Nephron (organoid): ENCODE measurements at regions not wholly inside any gene's neighbourhood (a gene's known extent, or its start where the extent isn't known, plus 50 kb on each side); places are given as distances from the start of the nearest gene placed in this dataset.

Experiments
- H3K27ac Mint-ChIP-seq, 3 experiments: 2 replicates each; pipeline ENCODE4 v1.8.0; 2020; ENCODE audit warnings: mixed read lengths in 3 of 3, mild to moderate bottlenecking in 2 of 3, moderate library complexity in 1 of 3
- H3K27me3 Mint-ChIP-seq: 2 replicates; pipeline ENCODE4 v1.8.0; 2021; ENCODE audit warnings: low read depth, mild to moderate bottlenecking, moderate library complexity, mixed read lengths
- H3K36me3 Mint-ChIP-seq: 2 replicates; pipeline ENCODE4 v1.8.0; 2020; ENCODE audit warnings: low read depth, mixed read lengths
- H3K4me1 Mint-ChIP-seq: 2 replicates; pipeline ENCODE4 v1.8.0; 2020; ENCODE audit warnings: mixed read lengths
- H3K4me3 Mint-ChIP-seq, 3 experiments: 2 replicates each; pipeline ENCODE4 v1.8.0; 2020; ENCODE audit warnings: mild to moderate bottlenecking in 3 of 3, mixed read lengths in 3 of 3, moderate library complexity in 2 of 3
- H3K9me3 Mint-ChIP-seq: 2 replicates; pipeline ENCODE4 v1.8.0; 2020; ENCODE audit warnings: mixed read lengths
- TF ChIP-seq, protein P1 (sequence below), 3 experiments: fragments of 200-600 bp; sonication (generic); IDR thresholded peaks; one replicate each; pipeline ENCODE4 v1.5.0; 2021; ENCODE audit warnings: antibody characterized with exemption in 3 of 3; ENCODE audit not compliant: unreplicated experiment in 3 of 3

DNA sequence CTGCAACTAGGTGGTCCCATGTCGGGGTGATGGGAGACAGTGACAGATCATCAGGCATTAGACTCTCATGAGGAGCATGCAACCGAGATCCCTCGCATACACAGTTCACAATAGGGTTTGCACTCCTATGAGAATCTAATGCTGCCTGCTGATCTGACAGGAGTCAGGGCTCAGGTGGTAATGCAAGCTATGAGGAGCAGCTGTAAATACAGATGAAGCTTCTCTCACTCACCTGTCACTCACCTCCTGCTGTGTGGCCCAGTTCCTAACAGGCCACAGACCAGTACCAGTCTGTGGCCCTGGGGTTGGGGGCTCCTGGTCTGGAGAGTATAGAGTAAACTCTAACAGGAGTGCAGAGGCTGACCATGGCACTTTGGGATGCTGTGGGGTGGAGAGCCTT, 209.2 kb downstream of the DLEU7 start:
- H3K27ac Mint-ChIP-seq: no peak overlapping the region
- no peaks in the 10 kb centered on the region for H3K27me3 Mint-ChIP-seq
- H3K9me3 Mint-ChIP-seq: peaks cover 2% of the 10 kb centered on the region
- no peak overlapping the region for H3K4me3 Mint-ChIP-seq
- H3K36me3 Mint-ChIP-seq: no peaks in the 10 kb centered on the region
- TF ChIP-seq, protein P1, sequence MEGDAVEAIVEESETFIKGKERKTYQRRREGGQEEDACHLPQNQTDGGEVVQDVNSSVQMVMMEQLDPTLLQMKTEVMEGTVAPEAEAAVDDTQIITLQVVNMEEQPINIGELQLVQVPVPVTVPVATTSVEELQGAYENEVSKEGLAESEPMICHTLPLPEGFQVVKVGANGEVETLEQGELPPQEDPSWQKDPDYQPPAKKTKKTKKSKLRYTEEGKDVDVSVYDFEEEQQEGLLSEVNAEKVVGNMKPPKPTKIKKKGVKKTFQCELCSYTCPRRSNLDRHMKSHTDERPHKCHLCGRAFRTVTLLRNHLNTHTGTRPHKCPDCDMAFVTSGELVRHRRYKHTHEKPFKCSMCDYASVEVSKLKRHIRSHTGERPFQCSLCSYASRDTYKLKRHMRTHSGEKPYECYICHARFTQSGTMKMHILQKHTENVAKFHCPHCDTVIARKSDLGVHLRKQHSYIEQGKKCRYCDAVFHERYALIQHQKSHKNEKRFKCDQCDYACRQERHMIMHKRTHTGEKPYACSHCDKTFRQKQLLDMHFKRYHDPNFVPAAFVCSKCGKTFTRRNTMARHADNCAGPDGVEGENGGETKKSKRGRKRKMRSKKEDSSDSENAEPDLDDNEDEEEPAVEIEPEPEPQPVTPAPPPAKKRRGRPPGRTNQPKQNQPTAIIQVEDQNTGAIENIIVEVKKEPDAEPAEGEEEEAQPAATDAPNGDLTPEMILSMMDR (IDR thresholded peaks at IDR 0.05; ENCODE audit: unreplicated experiment in 3 of 3): no peak
- peaks cover 13% of the 10 kb centered on the region for H3K4me1 Mint-ChIP-seq

DNA sequence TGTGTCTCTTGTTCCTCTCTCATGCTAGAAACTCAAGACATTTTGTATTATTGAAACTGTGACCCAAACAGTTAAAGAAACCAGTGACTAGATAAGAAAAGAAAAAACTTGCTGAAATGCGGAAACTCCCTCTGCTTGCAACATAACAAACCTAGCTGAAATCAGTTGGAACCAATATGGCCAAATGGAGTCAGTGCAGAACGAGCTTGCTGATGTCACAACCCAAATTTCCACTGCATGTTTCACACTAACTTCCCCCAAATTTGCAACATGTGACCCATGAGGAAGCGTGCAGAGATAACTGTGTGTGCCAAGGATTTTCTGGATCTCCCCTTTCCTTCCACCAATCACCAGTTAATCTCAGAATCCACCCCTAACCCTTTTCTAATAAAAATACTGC, 208.0 kb downstream of the DLEU7 start:
- no peaks in the 10 kb centered on the region for H3K36me3 Mint-ChIP-seq
- no peaks in the 10 kb centered on the region for H3K27me3 Mint-ChIP-seq
- peak overlapping the region in 2 of 3 experiments; percentile 36 to 87 for H3K27ac Mint-ChIP-seq
- H3K4me1 Mint-ChIP-seq: peaks cover 7% of the 10 kb centered on the region
- TF ChIP-seq, protein P1 (IDR thresholded peaks at IDR 0.05; ENCODE audit: unreplicated experiment in 3 of 3): no peak
- no peak overlapping the region for H3K4me3 Mint-ChIP-seq
- no peaks in the 10 kb centered on the region for H3K9me3 Mint-ChIP-seq

DNA sequence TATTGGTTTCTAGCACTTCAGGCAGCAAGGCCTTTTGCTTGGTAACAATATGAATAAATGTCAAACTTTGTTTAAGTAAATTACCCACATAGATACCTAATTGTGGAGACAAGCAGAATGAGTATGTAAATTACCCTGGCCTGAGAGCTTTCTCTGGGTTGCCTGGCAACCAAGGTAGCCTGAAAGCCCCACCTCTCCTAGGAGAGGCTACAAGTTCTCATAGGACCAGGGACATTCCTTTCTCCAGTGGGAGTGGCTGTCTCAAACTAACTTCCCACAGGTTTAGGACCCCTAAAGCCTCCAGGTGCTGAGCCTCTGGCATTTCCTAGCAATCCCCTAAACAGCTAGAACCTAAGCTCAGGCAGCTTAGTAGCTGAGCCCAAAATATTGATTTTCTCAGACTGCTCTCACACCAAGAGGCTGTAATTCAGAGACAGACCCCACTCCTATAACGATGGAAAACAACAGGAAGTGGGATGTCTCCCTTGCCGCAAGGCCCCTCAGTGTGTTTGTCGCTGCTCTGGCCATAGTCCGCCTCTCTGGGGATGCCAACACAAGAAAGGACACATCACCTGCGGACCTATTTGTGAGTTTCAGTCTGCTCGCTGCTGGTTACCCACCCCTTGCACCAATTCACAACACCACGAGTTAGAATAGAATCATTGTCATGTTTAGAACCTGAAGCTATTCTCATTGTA, 207.3 kb downstream of the DLEU7 start:
- TF ChIP-seq, protein P1 (IDR thresholded peaks at IDR 0.05; ENCODE audit: unreplicated experiment in 3 of 3): no peak
- Mint-ChIP-seq H3K36me3 (no peaks in the 10 kb centered on the region), H3K27ac (peak overlapping the region in 2 of 3 experiments; percentile 36 to 87), H3K27me3 (no peaks in the 10 kb centered on the region), H3K4me3 (no peak overlapping the region), H3K4me1 (peaks cover 7% of the 10 kb centered on the region), H3K9me3 (no peaks in the 10 kb centered on the region)

DNA sequence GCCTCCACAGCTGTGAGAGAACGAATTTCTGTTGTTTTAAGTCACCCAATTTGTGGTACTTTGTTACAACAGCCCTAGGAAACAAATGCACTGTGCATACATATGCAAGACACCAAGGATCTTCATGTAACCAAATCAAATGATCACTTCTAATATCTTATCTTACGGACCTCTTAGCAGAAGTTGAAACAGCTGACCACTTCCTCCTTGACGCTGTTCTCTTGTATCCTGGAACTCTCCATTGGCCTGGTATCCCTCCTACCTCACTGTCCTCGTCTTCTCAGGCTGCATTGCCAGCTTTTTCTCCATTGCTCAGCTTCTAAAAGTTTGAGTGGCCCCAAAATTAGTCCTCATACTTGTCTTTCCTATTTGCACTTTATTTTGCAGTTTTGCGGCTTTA, 200.4 kb downstream of the DLEU7 start:
- Mint-ChIP-seq H3K4me3 (no peak overlapping the region), H3K4me1 (no peaks in the 10 kb centered on the region), H3K36me3 (no peaks in the 10 kb centered on the region), H3K9me3 (peaks cover 2% of the 10 kb centered on the region), H3K27me3 (peaks cover 4% of the 10 kb centered on the region), H3K27ac (peak overlapping the region in 1 of 3 experiments; percentile 30)
- TF ChIP-seq, protein P1 (IDR thresholded peaks at IDR 0.05; ENCODE audit: unreplicated experiment in 3 of 3): no peak

DNA sequence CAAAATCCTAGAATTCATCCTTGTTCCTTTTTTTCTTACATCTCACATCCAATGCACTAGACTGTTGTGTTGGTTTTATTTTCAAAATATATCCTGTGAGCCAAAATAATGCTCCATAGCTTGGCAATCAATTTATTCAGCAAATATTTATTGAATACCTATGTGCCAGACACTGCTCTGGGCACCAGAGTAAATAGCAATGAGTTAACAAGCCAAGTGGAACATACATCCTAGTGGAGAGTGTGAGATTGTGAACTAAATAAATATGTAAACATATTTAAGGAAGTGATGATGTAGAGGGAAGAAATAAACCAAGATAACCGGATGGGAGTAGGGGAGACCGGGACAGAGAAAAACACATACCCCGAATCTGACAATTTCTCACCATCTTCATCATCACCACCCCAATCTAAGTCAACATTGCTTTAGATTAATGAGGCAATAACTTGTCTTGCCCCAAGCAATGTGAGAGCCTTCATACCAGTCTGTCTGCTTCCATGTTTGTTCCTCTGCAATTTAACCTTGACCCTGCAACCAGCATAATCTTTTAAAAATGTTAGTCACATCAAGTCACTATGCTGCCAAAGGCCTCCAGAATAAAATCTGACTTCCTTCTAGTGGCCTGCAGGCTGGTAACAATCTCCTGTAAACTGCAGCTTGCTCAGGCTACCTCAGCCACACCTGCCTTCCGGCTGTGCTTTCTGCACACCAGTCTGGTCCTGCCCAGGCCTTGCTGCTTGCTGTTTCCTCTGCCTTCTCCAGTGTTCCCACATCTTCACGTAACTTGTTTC, 199.2 kb downstream of the DLEU7 start:
- Mint-ChIP-seq H3K27me3 (peaks cover 4% of the 10 kb centered on the region), H3K9me3 (peaks cover 2% of the 10 kb centered on the region), H3K27ac (peak overlapping the region in 1 of 3 experiments; percentile 3), H3K4me1 (no peaks in the 10 kb centered on the region), H3K36me3 (no peaks in the 10 kb centered on the region), H3K4me3 (no peak overlapping the region)
- TF ChIP-seq, protein P1 (IDR thresholded peaks at IDR 0.05; ENCODE audit: unreplicated experiment in 3 of 3): no peak
